OCI-LY3 (cell line): ENCODE measurements at regions not wholly inside any gene's neighbourhood (a gene's known extent, or its start where the extent isn't known, plus 50 kb on each side); places are given as distances from the start of the nearest gene placed in this dataset.

ENCODE experiments used
- CTCF ChIP-seq: fragments of 200-600, 300-600 bp; sonication (generic); IDR thresholded peaks from 2 replicates; pipeline ENCODE4 v1.5.1; 2014; ENCODE audit warnings: antibody characterized with exemption, low read length, low read depth
- EZH2phosphoT487 ChIP-seq: fragments of 200-600 bp; shearing (Covaris generic); IDR thresholded peaks from 2 replicates; pipeline ENCODE4 v1.6.1; 2018; ENCODE audit warnings: antibody characterized with exemption, mixed run types, low read depth

GRCh38 chr5:99081711-99082110 is 152.9 kb upstream of the CHD1 start:
- no peak for TF ChIP-seq CTCF
- no peak for TF ChIP-seq EZH2phosphoT487
